Endothelial cell of umbilical vein (primary cell): ENCODE measurements at regions not wholly inside any gene's neighbourhood (a gene's known extent, or its start where the extent isn't known, plus 50 kb on each side); places are given as distances from the start of the nearest gene placed in this dataset.

Experiments
- BruUV-seq: library from RNA; stranded (reverse); fragments of 400-500 nt; replicated peaks from 2 replicates; lab custom pipeline; 2021; lab: Mats Ljungman, UMichigan
- CTCF ChIA-PET: fragments of 300-600, 350-600 bp; sonication (Branson Sonifier 250); formaldehyde crosslinking; loops from one replicate; lab custom pipeline; 2021; ENCODE audit warnings: antibody characterized with exemption, inconsistent platforms; lab: Charles Lee
- POLR2A ChIA-PET: fragments of 300-600, 350-600 bp; sonication (Branson Sonifier 250); formaldehyde crosslinking; loops from one replicate; lab custom pipeline; 2021; ENCODE audit warnings: antibody characterized with exemption, inconsistent platforms; lab: Charles Lee
- DNase-seq: peaks from one replicate; pipeline ENCODE4 v3.0.0-alpha.2; 2011; ENCODE audit warnings: low read depth, low spot score
- FAIRE-seq: peaks from 2 replicates; lab custom pipeline; 2011; peaks lifted over from hg19 to GRCh38; lab: Jason Lieb, UNC
- H2AFZ ChIP-seq: 2 replicates; pipeline ENCODE4 v1.6.0; 2012; ENCODE audit warnings: low read depth, low read length, control low read depth, inconsistent platforms
- H3K27ac ChIP-seq: 2 replicates; pipeline ENCODE4 v1.5.1; 2011; ENCODE audit warnings: low read depth, mild to moderate bottlenecking, control low read depth, low read length, moderate library complexity; ENCODE audit not compliant: insufficient read depth
- H3K27me3 ChIP-seq, 2 experiments: 2 replicates each; pipeline versions ENCODE4 v1.6.0 to v1.6.1; 2011; ENCODE audit warnings: low read length in 2 of 2, mixed read lengths in 1 of 2; ENCODE audit not compliant: control insufficient read depth in 2 of 2, insufficient read depth in 2 of 2
- H3K36me3 ChIP-seq, 2 experiments: 2 replicates in 1 of 2; 3 replicates in 1 of 2; pipeline ENCODE4 v1.5.1; 2011; ENCODE audit warnings: low read length in 2 of 2, mild to moderate bottlenecking in 1 of 2, moderate library complexity in 1 of 2; ENCODE audit not compliant: control insufficient read depth in 2 of 2, insufficient read depth in 2 of 2; ENCODE audit errors: extremely low read depth in 1 of 2
- H3K4me1 ChIP-seq: 3 replicates; pipeline ENCODE4 v1.5.1; 2011; ENCODE audit warnings: mild to moderate bottlenecking, low read length; ENCODE audit not compliant: control insufficient read depth, insufficient read depth; ENCODE audit errors: extremely low read depth
- H3K4me2 ChIP-seq: 2 replicates; pipeline ENCODE4 v1.6.1; 2011; ENCODE audit warnings: low read length, control low read depth, mixed read lengths; ENCODE audit not compliant: insufficient read depth
- H3K4me3 ChIP-seq, 3 experiments: fragments of 200-600 bp in 1 of 3; sonication (generic), shearing (Covaris generic) in 1 of 3; replicated peaks in 1 of 3; 2 replicates each; pipeline ENCODE4 v1.5.1; 2011 to 2016; ENCODE audit warnings: control low read depth in 3 of 3, low read length in 3 of 3, mild to moderate bottlenecking in 2 of 3, inconsistent platforms in 1 of 3, low read depth in 1 of 3, moderate library complexity in 1 of 3; ENCODE audit not compliant: insufficient read depth in 1 of 3
- H3K79me2 ChIP-seq: 2 replicates; pipeline ENCODE4 v1.6.0; 2012; ENCODE audit warnings: low read length, inconsistent platforms; ENCODE audit not compliant: control insufficient read depth, insufficient read depth
- H3K9ac ChIP-seq: replicated peaks from 2 replicates; pipeline ENCODE3; 2011; ENCODE audit warnings: low read length, control low read depth; ENCODE audit not compliant: insufficient read depth; ENCODE audit errors: extremely low read depth
- H3K9me1 ChIP-seq: replicated peaks from 3 replicates; pipeline ENCODE4 v1.6.0; 2011; ENCODE audit warnings: mild to moderate bottlenecking, low read length; ENCODE audit not compliant: control insufficient read depth, insufficient read depth; ENCODE audit errors: extremely low read depth
- H3K9me3 ChIP-seq: replicated peaks from 2 replicates; pipeline ENCODE4 v1.5.1; 2012; ENCODE audit warnings: low read length, inconsistent platforms; ENCODE audit not compliant: control insufficient read depth, insufficient read depth
- H4K20me1 ChIP-seq: replicated peaks from 2 replicates; pipeline ENCODE3; 2011; ENCODE audit warnings: mild to moderate bottlenecking, low read length; ENCODE audit not compliant: control insufficient read depth, insufficient read depth; ENCODE audit errors: extremely low read depth
- CTCF ChIP-seq, 2 donors: IDR thresholded peaks; 1 replicate in 1 of 2; 2 replicates in 1 of 2; pipeline ENCODE4 v1.5.1; 2011; ENCODE audit warnings: low read length in 2 of 2, mild to moderate bottlenecking in 2 of 2, moderate library complexity in 2 of 2, control low read depth in 1 of 2, inconsistent platforms in 1 of 2, low read depth in 1 of 2; ENCODE audit not compliant: insufficient read depth in 1 of 2; ENCODE audit errors: extremely low read depth in 1 of 2
- EZH2 ChIP-seq: IDR thresholded peaks from 2 replicates; pipeline ENCODE4 v1.6.1; 2012; ENCODE audit warnings: borderline replicate concordance, low read depth, mild to moderate bottlenecking, moderate library complexity, low read length, inconsistent platforms; ENCODE audit not compliant: severe bottlenecking
- FOS ChIP-seq: IDR thresholded peaks from 2 replicates; pipeline ENCODE4 v1.6.1; 2011; ENCODE audit warnings: mild to moderate bottlenecking, low read length, moderate library complexity, borderline replicate concordance; ENCODE audit not compliant: insufficient read depth
- GATA2 ChIP-seq: IDR thresholded peaks from 2 replicates; pipeline ENCODE4 v1.7.0; 2011; ENCODE audit warnings: low read depth, mild to moderate bottlenecking, moderate library complexity, mixed read lengths, low read length; ENCODE audit not compliant: insufficient read length, insufficient read depth
- JUN ChIP-seq: IDR thresholded peaks from 2 replicates; pipeline ENCODE4 v1.6.1; 2011; ENCODE audit warnings: borderline replicate concordance, low read depth; ENCODE audit not compliant: insufficient read length, insufficient read depth
- MAX ChIP-seq: IDR thresholded peaks from 2 replicates; pipeline ENCODE4 v1.6.1; 2011; ENCODE audit not compliant: insufficient read depth, insufficient read length
- MYC ChIP-seq: IDR thresholded peaks from one replicate; pipeline ENCODE4 v1.6.1; 2011; ENCODE audit warnings: mild to moderate bottlenecking, low read depth, low read length
- POLR2A ChIP-seq: IDR thresholded peaks from 2 replicates; pipeline ENCODE4 v1.6.1; 2012; ENCODE audit warnings: low read depth, mild to moderate bottlenecking, control low read depth, low read length
- POLR2AphosphoS5 ChIP-seq: IDR thresholded peaks from 2 replicates; pipeline ENCODE4 v1.6.1; 2012; ENCODE audit warnings: low read depth, mild to moderate bottlenecking, control low read depth, low read length, moderate library complexity; ENCODE audit not compliant: insufficient read depth
- dilution Hi-C: fragments of 300-500 bp; cut with MboI; formaldehyde crosslinking; loops from one replicate; pipeline ENCODE4 v1.15.0; 2019; ENCODE audit warnings: low sequenced_read_pairs; ENCODE audit not compliant: extremely low pct_ligation_motif_present
- intact Hi-C: fragments of 100-400 bp; cut with micrococcal nuclease; formaldehyde crosslinking; loops from one replicate; pipeline ENCODE4 v1.10.0; 2022

GRCh38 chr20:7240490-7240889 is 473.0 kb downstream of the BMP2 start:
- no peaks in the 10 kb centered on the region for H4K20me1 ChIP-seq
- no peak for FAIRE-seq
- DNase-seq = no peak
- TF ChIP-seq MAX (no peak), POLR2AphosphoS5 (no peak), MYC (no peak), POLR2A (no peak)
- H3K4me1 ChIP-seq = no peaks in the 10 kb centered on the region
- no peak overlapping the region for H3K4me2 ChIP-seq
- CTCF ChIA-PET = no interaction called here
- dilution Hi-C loops (no loop called here), intact Hi-C loops (no loop called here)
- H3K36me3 ChIP-seq = no peaks in the 10 kb centered on the region
- BruUV-seq = no TSS peak
- no peaks in the 10 kb centered on the region for H3K9me1 ChIP-seq
- H3K4me3 ChIP-seq = no peak overlapping the region
- no peaks in the 10 kb centered on the region for H3K27me3 ChIP-seq
- no peaks in the 10 kb centered on the region for H3K79me2 ChIP-seq
- POLR2A ChIA-PET = no interaction called here
- no peak overlapping the region for H3K9ac ChIP-seq
- no peak overlapping the region for H3K27ac ChIP-seq
- H2AFZ ChIP-seq = no peak overlapping the region
- no peaks in the 10 kb centered on the region for H3K9me3 ChIP-seq

- Histone ChIP-seq H3K9ac (no peak overlapping the region), H3K27me3 (no peaks in the 10 kb centered on the region), H3K4me1 (no peaks in the 10 kb centered on the region), H4K20me1 (no peaks in the 10 kb centered on the region), H3K36me3 (no peaks in the 10 kb centered on the region), H3K79me2 (no peaks in the 10 kb centered on the region), H3K4me3 (no peak overlapping the region), H2AFZ (no peak overlapping the region), H3K9me1 (no peaks in the 10 kb centered on the region), H3K4me2 (no peak overlapping the region), H3K9me3 (no peaks in the 10 kb centered on the region), H3K27ac (no peak overlapping the region)
- ChIA-PET POLR2A (no interaction called here), CTCF (interaction anchor here (1.1 to 2.5 kb wide), 4 partner anchors 15 to 37 kb away, joined by 3 to 10 read pairs (median 6); no protein-coding TSS in a partner anchor)
- DNase-seq = no peak
- FAIRE-seq = no peak
- TF ChIP-seq POLR2A (no peak), JUN (no peak), EZH2 (no peak), GATA2 (no peak), CTCF (IDR thresholded peaks at IDR 0.05; ENCODE audit: extremely low read depth in 1 of 2, insufficient read depth in 1 of 2, low read depth in 1 of 2, low read length in 2 of 2) (no peak), MYC (no peak), FOS (no peak), POLR2AphosphoS5 (no peak), MAX (no peak)
- dilution Hi-C loops (no loop called here), intact Hi-C loops (no loop called here)
- no TSS peak for BruUV-seq
Observed at GRCh38 chr20:7248281-7249201, 481.1 kb downstream of the BMP2 start.
